Psoas muscle (tissue), 7 donors: ENCODE measurements at regions not wholly inside any gene's neighbourhood (a gene's known extent, or its start where the extent isn't known, plus 50 kb on each side); places are given as distances from the start of the nearest gene placed in this dataset.

Experiments
- ATAC-seq, 4 donors: fragments of 200-7000 bp; cut with Tn5 transposase; one replicate each; pipeline ENCODE4 v1.9.1; 2020; ENCODE audit warnings: moderate library complexity in 3 of 4, mild to moderate bottlenecking in 2 of 4
- DNase-seq, 2 donors: peaks; one replicate each; pipeline ENCODE4 v3.0.0-alpha.2; 2020
- H3K27ac ChIP-seq: fragments of 200-600 bp; one replicate; pipeline ENCODE4 v1.8.0; 2022
- H3K27me3 ChIP-seq, 3 donors: fragments of 200-600 bp in 1 of 3; one replicate each; pipeline versions ENCODE4 v1.6.1 to v1.8.0; 2013 to 2022; ENCODE audit warnings: low read length in 2 of 3, mild to moderate bottlenecking in 2 of 3, moderate library complexity in 1 of 3; ENCODE audit not compliant: insufficient read depth in 3 of 3
- H3K36me3 ChIP-seq, 2 donors: fragments of 200-600 bp in 1 of 2; one replicate each; pipeline versions ENCODE4 v1.6.1 to v1.8.0; 2013 to 2022; ENCODE audit warnings: low read depth in 1 of 2, mild to moderate bottlenecking in 1 of 2, moderate library complexity in 1 of 2; ENCODE audit not compliant: insufficient read depth in 1 of 2
- H3K4me1 ChIP-seq: fragments of 200-600 bp; one replicate; pipeline ENCODE4 v1.8.0; 2022
- H3K4me3 ChIP-seq: fragments of 200-600 bp; one replicate; pipeline ENCODE4 v1.8.0; 2022; ENCODE audit warnings: mild to moderate bottlenecking
- H3K9me3 ChIP-seq: fragments of 200-600 bp; one replicate; pipeline ENCODE4 v1.8.0; 2022
- WGBS, 3 donors: extraction: QIAGEN DNeasy Blood & Tissue Kit; methylation state at CpG; one replicate each; pipeline versions ENCODE4 v1.1.6 to v1.1.7; 2013; 5-methylcytosine and 5-hydroxymethylcytosine counted together
- intact Hi-C, 2 donors: fragments of 100-400 bp; cut with DNase I; formaldehyde crosslinking; loops; one replicate each; pipeline versions ENCODE4 v1.11.0 to v1.14.2; 2022
- TF ChIP-seq, protein P1 (sequence below): fragments of 200-600 bp; IDR thresholded peaks from one replicate; pipeline ENCODE4 v1.8.0; 2022; ENCODE audit warnings: antibody characterized with exemption
- donor health status: healthy with polysubstance abuse.
- donor health status: DM: no; HTN: no; CAD: no; lungs with moderate emphysema.
- donor health status: Bipolar disorder and iron deficiency.
- donor health status: healthy.
- donor health status: DM: yes; HTN: yes; CAD: no.
- donor health status: DM: no; HTN: no; CAD: no.
- donor health status: DM: yes; HTN: yes; CAD: no.

- Histone ChIP-seq H3K27ac (no peak overlapping the region), H3K9me3 (no peaks in the 10 kb centered on the region), H3K36me3 (no peaks in the 10 kb centered on the region), H3K4me1 (no peaks in the 10 kb centered on the region), H3K4me3 (no peak overlapping the region), H3K27me3 (no peaks in the 10 kb centered on the region)
- ATAC-seq (no peak), DNase-seq (no peak)
- intact Hi-C loops, result no loop called here
- TF ChIP-seq, protein P1, sequence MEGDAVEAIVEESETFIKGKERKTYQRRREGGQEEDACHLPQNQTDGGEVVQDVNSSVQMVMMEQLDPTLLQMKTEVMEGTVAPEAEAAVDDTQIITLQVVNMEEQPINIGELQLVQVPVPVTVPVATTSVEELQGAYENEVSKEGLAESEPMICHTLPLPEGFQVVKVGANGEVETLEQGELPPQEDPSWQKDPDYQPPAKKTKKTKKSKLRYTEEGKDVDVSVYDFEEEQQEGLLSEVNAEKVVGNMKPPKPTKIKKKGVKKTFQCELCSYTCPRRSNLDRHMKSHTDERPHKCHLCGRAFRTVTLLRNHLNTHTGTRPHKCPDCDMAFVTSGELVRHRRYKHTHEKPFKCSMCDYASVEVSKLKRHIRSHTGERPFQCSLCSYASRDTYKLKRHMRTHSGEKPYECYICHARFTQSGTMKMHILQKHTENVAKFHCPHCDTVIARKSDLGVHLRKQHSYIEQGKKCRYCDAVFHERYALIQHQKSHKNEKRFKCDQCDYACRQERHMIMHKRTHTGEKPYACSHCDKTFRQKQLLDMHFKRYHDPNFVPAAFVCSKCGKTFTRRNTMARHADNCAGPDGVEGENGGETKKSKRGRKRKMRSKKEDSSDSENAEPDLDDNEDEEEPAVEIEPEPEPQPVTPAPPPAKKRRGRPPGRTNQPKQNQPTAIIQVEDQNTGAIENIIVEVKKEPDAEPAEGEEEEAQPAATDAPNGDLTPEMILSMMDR, result no peak
Observed at GRCh38 chr3:168752339-168752738, 656.6 kb upstream of the GOLIM4 start.

DNA sequence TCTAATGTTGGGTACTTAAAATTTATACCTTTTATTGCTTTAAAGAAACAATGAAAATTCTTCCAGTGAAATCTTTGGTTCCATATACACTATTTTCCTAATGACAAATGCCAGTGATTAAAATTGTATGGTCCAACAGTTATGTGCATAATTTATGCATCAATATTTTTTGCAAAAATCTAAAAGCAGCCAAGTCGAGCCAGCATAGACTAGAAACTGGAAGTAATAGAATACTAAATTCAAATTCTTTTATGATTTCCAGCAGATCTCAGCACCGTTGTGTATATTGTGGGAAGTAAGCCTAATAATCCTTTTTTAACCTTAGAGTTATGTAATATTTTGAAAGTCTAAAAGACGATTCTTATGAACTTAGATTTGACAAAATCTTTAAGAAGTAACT lies 652.0 kb upstream of the GOLIM4 start:
- H3K9me3 ChIP-seq, result no peaks in the 10 kb centered on the region
- ATAC-seq (no peak), DNase-seq (no peak)
- no peaks in the 10 kb centered on the region for H3K4me1 ChIP-seq
- WGBS, 3 donors, result 71 to 75% (median 74%) methylated on average over 3 of the region's 3 CpGs
- no peak overlapping the region for H3K4me3 ChIP-seq
- no peaks in the 10 kb centered on the region for H3K36me3 ChIP-seq
- no peak overlapping the region for H3K27ac ChIP-seq
- H3K27me3 ChIP-seq, result no peaks in the 10 kb centered on the region
- TF ChIP-seq, protein P1, result no peak
- intact Hi-C loops, result no loop called here

- ATAC-seq (no peak), DNase-seq (no peak)
- H3K27me3 ChIP-seq, result no peaks in the 10 kb centered on the region
- intact Hi-C loops, result no loop called here
- H3K9me3 ChIP-seq, result peaks cover 10% of the 10 kb centered on the region
- H3K36me3 ChIP-seq, result no peaks in the 10 kb centered on the region
- no peak overlapping the region for H3K4me3 ChIP-seq
- TF ChIP-seq, protein P1, result no peak
- no peaks in the 10 kb centered on the region for H3K4me1 ChIP-seq
- H3K27ac ChIP-seq, result no peak overlapping the region
- WGBS, 3 donors, result 66 to 74% (median 69%) methylated on average over 6 of the region's 6 CpGs
Observed at GRCh38 chr3:168738527-168739325, 643.0 kb upstream of the GOLIM4 start.

- WGBS, 3 donors, result 82 to 88% (median 86%) methylated on average over 2 of the region's 2 CpGs
- ATAC-seq, result no peak
- intact Hi-C loops, result no loop called here
- H3K9me3 ChIP-seq, result peaks cover 10% of the 10 kb centered on the region
- TF ChIP-seq, protein P1, result no peak
- no peak for DNase-seq
- no peak overlapping the region for H3K27ac ChIP-seq
- H3K4me1 ChIP-seq, result no peaks in the 10 kb centered on the region
- no peaks in the 10 kb centered on the region for H3K36me3 ChIP-seq
- H3K27me3 ChIP-seq, result no peaks in the 10 kb centered on the region
- H3K4me3 ChIP-seq, result no peak overlapping the region
Observed at GRCh38 chr3:168736202-168736601, 640.5 kb upstream of the GOLIM4 start.

- no peaks in the 10 kb centered on the region for H3K36me3 ChIP-seq
- no peaks in the 10 kb centered on the region for H3K27me3 ChIP-seq
- H3K27ac ChIP-seq, result no peak overlapping the region
- DNase-seq, result no peak
- H3K4me3 ChIP-seq, result no peak overlapping the region
- intact Hi-C loops, result no loop called here
- TF ChIP-seq, protein P1, result no peak
- ATAC-seq, result no peak
- 59 to 73% (median 63%) methylated on average over 3 of the region's 3 CpGs for WGBS, 3 donors
- H3K9me3 ChIP-seq, result peaks cover 10% of the 10 kb centered on the region
- H3K4me1 ChIP-seq, result no peaks in the 10 kb centered on the region
Observed at GRCh38 chr3:168730073-168730472, 634.3 kb upstream of the GOLIM4 start.
